H9 (cell line): ENCODE measurements at regions not wholly inside any gene's neighbourhood (a gene's known extent, or its start where the extent isn't known, plus 50 kb on each side); places are given as distances from the start of the nearest gene placed in this dataset.

Experiments
- DNase-seq: peaks from one replicate; pipeline ENCODE4 v3.0.0-alpha.2; 2017
- H2AFZ ChIP-seq: one replicate; pipeline ENCODE4 v1.6.1; 2013; ENCODE audit warnings: mild to moderate bottlenecking, low read length, control low read depth, moderate library complexity
- H2AK5ac ChIP-seq: 2 replicates; pipeline ENCODE4 v1.6.1; 2013; ENCODE audit warnings: low read length, control low read depth, mixed read lengths; ENCODE audit not compliant: insufficient read length
- H2BK120ac ChIP-seq: one replicate; pipeline ENCODE4 v1.6.1; 2013; ENCODE audit warnings: low read depth, mild to moderate bottlenecking, low read length, control low read depth, inconsistent platforms; ENCODE audit not compliant: poor library complexity, severe bottlenecking
- H2BK12ac ChIP-seq: 2 replicates; pipeline ENCODE4 v1.6.1; 2013; ENCODE audit warnings: low read length, control low read depth, mixed read lengths, low read depth; ENCODE audit not compliant: insufficient read length
- H2BK15ac ChIP-seq: 2 replicates; pipeline ENCODE4 v1.6.1; 2013; ENCODE audit warnings: low read depth, low read length, control low read depth
- H2BK20ac ChIP-seq: one replicate; pipeline ENCODE4 v1.6.1; 2013; ENCODE audit warnings: low read depth, mild to moderate bottlenecking, low read length, control low read depth, inconsistent platforms; ENCODE audit not compliant: poor library complexity, severe bottlenecking
- H2BK5ac ChIP-seq: 2 replicates; pipeline ENCODE4 v1.6.1; 2013; ENCODE audit warnings: low read length, control low read depth, mixed read lengths; ENCODE audit not compliant: insufficient read length
- H3K14ac ChIP-seq: 2 replicates; pipeline ENCODE4 v1.6.1; 2013; ENCODE audit warnings: low read length, control low read depth; ENCODE audit not compliant: insufficient read depth
- H3K18ac ChIP-seq: 2 replicates; pipeline ENCODE4 v1.6.1; 2013; ENCODE audit warnings: low read depth, mild to moderate bottlenecking, mixed read lengths, low read length, control low read depth; ENCODE audit not compliant: insufficient read length
- H3K23ac ChIP-seq: 2 replicates; pipeline ENCODE4 v1.6.1; 2013; ENCODE audit warnings: low read length, control low read depth, mixed read lengths, low read depth; ENCODE audit not compliant: insufficient read length
- H3K23me2 ChIP-seq: 2 replicates; pipeline ENCODE4 v1.6.1; 2013; ENCODE audit warnings: low read depth, mild to moderate bottlenecking, mixed read lengths, low read length, control low read depth; ENCODE audit not compliant: insufficient read length, poor library complexity, severe bottlenecking
- H3K27ac ChIP-seq: 2 replicates; pipeline ENCODE4 v1.5.1; 2013; ENCODE audit warnings: low read length, control low read depth, mixed read lengths, low read depth; ENCODE audit not compliant: insufficient read length
- H3K27me3 ChIP-seq: 2 replicates; pipeline ENCODE4 v1.6.1; 2013; ENCODE audit warnings: low read length, control low read depth, inconsistent platforms; ENCODE audit not compliant: insufficient read depth
- H3K4ac ChIP-seq: 2 replicates; pipeline ENCODE4 v1.6.1; 2013; ENCODE audit warnings: low read depth, mild to moderate bottlenecking, control low read depth, inconsistent platforms, low read length, moderate library complexity
- H3K4me1 ChIP-seq: 2 replicates; pipeline ENCODE4 v1.6.1; 2013; ENCODE audit warnings: low read length, control low read depth, inconsistent platforms; ENCODE audit not compliant: insufficient read depth
- H3K4me2 ChIP-seq: 2 replicates; pipeline ENCODE4 v1.6.1; 2013; ENCODE audit warnings: low read length, control low read depth, mixed read lengths; ENCODE audit not compliant: insufficient read length, insufficient read depth
- H3K56ac ChIP-seq: 2 replicates; pipeline ENCODE4 v1.6.1; 2013; ENCODE audit warnings: low read depth, mild to moderate bottlenecking, mixed read lengths, low read length, control low read depth; ENCODE audit not compliant: insufficient read length
- H3K79me1 ChIP-seq: 2 replicates; pipeline ENCODE4 v1.6.1; 2013; ENCODE audit warnings: low read depth, mild to moderate bottlenecking, moderate library complexity, low read length, control low read depth, inconsistent platforms; ENCODE audit not compliant: insufficient read depth, poor library complexity, severe bottlenecking
- H3K79me2 ChIP-seq: 2 replicates; pipeline ENCODE4 v1.6.1; 2013; ENCODE audit warnings: low read length, control low read depth, inconsistent platforms; ENCODE audit not compliant: insufficient read depth
- H3K9ac ChIP-seq: 2 replicates; pipeline ENCODE4 v1.6.1; 2013; ENCODE audit warnings: low read length, control low read depth, mixed read lengths; ENCODE audit not compliant: insufficient read length; ENCODE audit errors: extremely low read depth
- H3K9me3 ChIP-seq: one replicate; pipeline ENCODE4 v1.6.1; 2013; ENCODE audit warnings: low read depth, low read length, inconsistent platforms; ENCODE audit not compliant: control insufficient read depth
- H3T11ph ChIP-seq: one replicate; pipeline ENCODE4 v1.6.1; 2013; ENCODE audit warnings: mild to moderate bottlenecking, low read length, control low read depth, inconsistent platforms
- H4K20me1 ChIP-seq: one replicate; pipeline ENCODE4 v1.6.1; 2013; ENCODE audit not compliant: control insufficient read depth, insufficient read length, insufficient read depth
- H4K5ac ChIP-seq: 2 replicates; pipeline ENCODE4 v1.6.1; 2013; ENCODE audit warnings: low read depth, mild to moderate bottlenecking, mixed read lengths, low read length, control low read depth; ENCODE audit not compliant: insufficient read length
- H4K8ac ChIP-seq: replicated peaks from 2 replicates; pipeline ENCODE4 v1.6.1; 2013; ENCODE audit warnings: low read length, control low read depth, mixed read lengths, low read depth; ENCODE audit not compliant: insufficient read length
- H4K91ac ChIP-seq: 2 replicates; pipeline ENCODE4 v1.6.1; 2013; ENCODE audit warnings: low read depth, mild to moderate bottlenecking, moderate library complexity, mixed read lengths, low read length, control low read depth; ENCODE audit not compliant: insufficient read length
- H3K27ac Mint-ChIP-seq, 3 experiments: 2 replicates in 2 of 3; 3 replicates in 1 of 3; pipeline ENCODE4 v1.8.0; 2020 to 2021; ENCODE audit warnings: mixed read lengths in 3 of 3, mild to moderate bottlenecking in 1 of 3, moderate library complexity in 1 of 3
- H3K27me3 Mint-ChIP-seq: 2 replicates; pipeline ENCODE4 v1.8.0; 2021; ENCODE audit warnings: low read depth, mild to moderate bottlenecking, moderate library complexity, mixed read lengths
- H3K36me3 Mint-ChIP-seq, 3 experiments: 2 replicates in 2 of 3; 3 replicates in 1 of 3; pipeline ENCODE4 v1.8.0; 2020 to 2021; ENCODE audit warnings: low read depth in 3 of 3, mixed read lengths in 3 of 3; ENCODE audit not compliant: insufficient read depth in 1 of 3
- H3K4me1 Mint-ChIP-seq, 2 experiments: 2 replicates each; pipeline ENCODE4 v1.8.0; 2020; ENCODE audit warnings: mixed read lengths in 2 of 2
- H3K4me3 Mint-ChIP-seq, 2 experiments: 2 replicates in 1 of 2; 3 replicates in 1 of 2; pipeline ENCODE4 v1.8.0; 2020 to 2021; ENCODE audit warnings: mild to moderate bottlenecking in 2 of 2, mixed read lengths in 2 of 2, moderate library complexity in 1 of 2
- H3K9me3 Mint-ChIP-seq, 2 experiments: 2 replicates in 1 of 2; 3 replicates in 1 of 2; pipeline ENCODE4 v1.8.0; 2020; ENCODE audit warnings: mild to moderate bottlenecking in 2 of 2, mixed read lengths in 2 of 2, moderate library complexity in 1 of 2
- CTCF ChIP-seq: fragments of 200-600 bp; sonication (generic); conservative IDR thresholded peaks from 3 replicates; pipeline ENCODE4 v1.8.0; 2021; ENCODE audit warnings: antibody characterized with exemption, mild to moderate bottlenecking
- WGBS: extraction: QIAGEN DNeasy Blood & Tissue Kit; methylation state at CpG from one replicate; pipeline ENCODE4 v1.1.7; 2013; ENCODE audit warnings: missing lambda C conversion rate, low lambda C conversion rate, mixed read lengths; ENCODE audit not compliant: insufficient read length; ENCODE audit errors: extremely low coverage; 5-methylcytosine and 5-hydroxymethylcytosine counted together

GRCh38 chr17:56028837-56029236 is 124.4 kb upstream of the ANKFN1 start:
- Histone ChIP-seq H3K79me1 (no peaks in the 10 kb centered on the region), H4K20me1 (no peaks in the 10 kb centered on the region), H4K91ac (no peak overlapping the region), H3K9ac (no peak overlapping the region), H3T11ph (no peak overlapping the region), H2BK12ac (no peak overlapping the region), H3K27me3 (no peaks in the 10 kb centered on the region), H3K18ac (no peak overlapping the region), H3K79me2 (no peaks in the 10 kb centered on the region), H2AK5ac (no peak overlapping the region), H2BK15ac (no peak overlapping the region), H3K23me2 (no peaks in the 10 kb centered on the region), H2BK20ac (no peak overlapping the region), H3K4me1 (no peaks in the 10 kb centered on the region), H3K23ac (no peak overlapping the region), H3K56ac (no peak overlapping the region), H2BK120ac (no peak overlapping the region), H4K8ac (no peak overlapping the region), H3K9me3 (no peaks in the 10 kb centered on the region), H3K4me2 (no peak overlapping the region), H3K27ac (no peak overlapping the region), H4K5ac (no peak overlapping the region), H3K14ac (no peak overlapping the region), H2BK5ac (no peak overlapping the region), H2AFZ (no peak overlapping the region), H3K4ac (no peak overlapping the region)
- H3K27me3 Mint-ChIP-seq, result no peaks in the 10 kb centered on the region
- TF ChIP-seq CTCF, result no peak
- no peaks in the 10 kb centered on the region for H3K4me1 Mint-ChIP-seq
- no CpG with 5 or more reads among the region's 3 CpGs for WGBS
- no peaks in the 10 kb centered on the region for H3K36me3 Mint-ChIP-seq
- H3K4me3 Mint-ChIP-seq, result no peak overlapping the region
- H3K9me3 Mint-ChIP-seq, result no peaks in the 10 kb centered on the region
- DNase-seq, result no peak
- no peak overlapping the region for H3K27ac Mint-ChIP-seq
